ENCODE measurements at regions not wholly inside any gene's neighbourhood (a gene's known extent, or its start where the extent isn't known, plus 50 kb on each side); places are given as distances from the start of the nearest gene placed in this dataset.

DNA sequence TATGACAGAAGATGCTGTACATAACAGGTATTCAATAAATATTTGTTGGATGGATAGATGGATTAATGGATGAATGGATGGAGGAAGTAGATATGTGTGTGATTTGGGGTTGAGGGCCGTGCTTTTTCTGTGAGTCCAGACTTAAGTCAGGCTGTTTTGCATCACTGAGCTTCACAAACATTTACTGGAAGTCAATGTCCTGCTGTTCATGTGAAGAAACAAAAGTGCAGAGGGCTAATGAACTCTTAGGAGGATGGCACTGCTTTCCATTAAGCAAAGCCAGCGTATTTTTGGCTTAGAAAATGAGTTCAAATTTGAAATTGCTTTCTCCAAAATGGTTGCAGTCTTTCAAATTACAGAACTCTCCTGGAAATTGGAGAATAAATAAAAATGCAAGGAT, 260.6 kb upstream of the SASH1 start:
- Histone ChIP-seq H3K4me1 (no peaks in the 10 kb centered on the region), H3K4me3 (no peak overlapping the region), H3K27me3 (peaks cover 0 to under 1% (median 0%) of the 10 kb centered on the region in 7 donors), H3K27ac (no peak overlapping the region), H3K9me3 (no peaks in the 10 kb centered on the region), H3K36me3 (no peaks in the 10 kb centered on the region)
- WGBS, 2 donors = 39 to 42% methylated on average over 2 of the region's 2 CpGs
- ATAC-seq (no peak), DNase-seq (no peak)
- intact Hi-C loops (cut with DNase I) = no loop called here
- TF ChIP-seq, protein P1, sequence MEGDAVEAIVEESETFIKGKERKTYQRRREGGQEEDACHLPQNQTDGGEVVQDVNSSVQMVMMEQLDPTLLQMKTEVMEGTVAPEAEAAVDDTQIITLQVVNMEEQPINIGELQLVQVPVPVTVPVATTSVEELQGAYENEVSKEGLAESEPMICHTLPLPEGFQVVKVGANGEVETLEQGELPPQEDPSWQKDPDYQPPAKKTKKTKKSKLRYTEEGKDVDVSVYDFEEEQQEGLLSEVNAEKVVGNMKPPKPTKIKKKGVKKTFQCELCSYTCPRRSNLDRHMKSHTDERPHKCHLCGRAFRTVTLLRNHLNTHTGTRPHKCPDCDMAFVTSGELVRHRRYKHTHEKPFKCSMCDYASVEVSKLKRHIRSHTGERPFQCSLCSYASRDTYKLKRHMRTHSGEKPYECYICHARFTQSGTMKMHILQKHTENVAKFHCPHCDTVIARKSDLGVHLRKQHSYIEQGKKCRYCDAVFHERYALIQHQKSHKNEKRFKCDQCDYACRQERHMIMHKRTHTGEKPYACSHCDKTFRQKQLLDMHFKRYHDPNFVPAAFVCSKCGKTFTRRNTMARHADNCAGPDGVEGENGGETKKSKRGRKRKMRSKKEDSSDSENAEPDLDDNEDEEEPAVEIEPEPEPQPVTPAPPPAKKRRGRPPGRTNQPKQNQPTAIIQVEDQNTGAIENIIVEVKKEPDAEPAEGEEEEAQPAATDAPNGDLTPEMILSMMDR (IDR thresholded peaks at IDR 0.05) = no peak

DNA sequence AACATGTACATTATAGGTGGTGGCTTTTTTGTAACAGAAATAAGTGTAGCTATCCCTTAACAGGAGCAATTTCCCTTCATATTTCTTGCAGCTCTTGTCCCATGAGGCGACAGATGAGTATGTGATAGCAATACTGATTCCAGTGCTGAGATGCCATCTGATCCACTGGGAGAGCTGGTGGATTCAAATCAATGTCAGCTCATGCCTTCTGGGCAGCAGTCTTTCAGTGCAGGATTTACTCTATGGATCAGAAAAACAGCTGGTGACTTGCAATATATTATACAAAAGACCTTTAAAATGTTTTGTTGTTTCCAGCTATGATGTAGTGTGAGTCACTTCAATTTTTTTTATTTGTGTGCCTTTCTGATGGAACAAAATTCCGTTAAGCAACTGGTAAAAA, 259.9 kb upstream of the SASH1 start:
- TF ChIP-seq, protein P1 (IDR thresholded peaks at IDR 0.05) = no peak
- no peak overlapping the region for H3K27ac ChIP-seq
- no peaks in the 10 kb centered on the region for H3K36me3 ChIP-seq
- no peak for ATAC-seq
- no peaks in the 10 kb centered on the region for H3K9me3 ChIP-seq
- no peak overlapping the region for H3K4me3 ChIP-seq
- H3K4me1 ChIP-seq = no peaks in the 10 kb centered on the region
- H3K27me3 ChIP-seq = no peaks in the 10 kb centered on the region
- no peak for DNase-seq
- 84 to 85% methylated on average over 2 of the region's 2 CpGs for WGBS, 2 donors
- intact Hi-C loops (cut with DNase I) = no loop called here

DNA sequence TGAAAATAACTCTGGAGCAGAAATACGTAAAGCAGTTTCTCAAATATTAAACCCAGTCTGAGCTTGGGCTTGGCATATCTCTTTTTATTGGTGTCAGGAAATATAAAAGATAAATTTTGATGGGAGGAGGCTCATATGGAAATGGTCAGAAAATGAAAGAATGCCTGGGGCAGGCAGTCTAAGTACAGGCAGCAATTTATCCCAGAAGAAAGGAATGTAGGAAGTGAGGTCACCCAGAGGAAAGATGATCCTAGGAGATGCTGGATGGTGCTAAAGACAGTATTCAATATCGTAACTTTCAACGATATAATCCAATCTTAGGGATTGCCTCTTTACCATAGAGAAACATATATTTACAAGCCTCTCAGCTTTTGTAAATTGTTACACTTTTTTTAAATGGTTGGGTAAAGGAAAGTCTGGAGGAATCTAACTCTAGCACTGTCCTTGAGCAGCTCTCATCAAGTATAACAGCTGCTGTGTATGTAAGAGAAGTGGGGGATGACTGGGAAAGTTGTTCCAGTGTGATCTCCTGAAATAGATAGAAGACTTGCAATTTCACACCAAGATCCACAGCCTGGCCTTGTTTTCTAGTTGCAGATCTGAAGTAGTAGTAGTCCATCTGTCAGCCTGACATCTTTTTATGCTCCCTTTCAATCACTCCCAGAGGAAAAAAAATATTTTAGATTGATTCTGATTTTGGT, 256.9 kb upstream of the SASH1 start:
- WGBS, 2 donors = 65 to 70% methylated on average over 3 of the region's 3 CpGs
- TF ChIP-seq, protein P1 (IDR thresholded peaks at IDR 0.05) = no peak

DNA sequence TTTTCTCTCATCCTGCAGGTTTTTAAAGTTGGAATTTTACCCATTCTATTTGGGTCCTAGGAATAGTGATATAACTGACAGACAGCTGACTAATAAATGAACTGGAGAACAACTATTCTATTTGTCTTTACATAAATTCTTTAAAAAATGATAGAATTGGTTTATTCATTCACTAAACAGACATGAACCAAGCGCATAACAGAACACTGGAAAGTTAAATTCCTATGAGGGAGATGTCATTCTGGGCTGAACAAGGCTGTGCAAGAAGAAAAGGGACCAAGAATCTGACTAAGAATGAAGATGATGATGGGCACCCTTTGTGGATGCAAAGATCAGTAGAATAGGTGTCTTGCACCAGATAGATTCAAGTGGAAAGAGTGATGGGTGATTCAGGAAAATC, 256.3 kb upstream of the SASH1 start:
- WGBS, 2 donors = 83 to 93% methylated on average over 1 of the region's 1 CpG
- TF ChIP-seq, protein P1 (IDR thresholded peaks at IDR 0.05) = no peak
- Histone ChIP-seq H3K36me3 (no peaks in the 10 kb centered on the region), H3K27ac (no peak overlapping the region), H3K27me3 (no peaks in the 10 kb centered on the region), H3K9me3 (peaks cover 0 to 20% (median 0%) of the 10 kb centered on the region in 11 donors), H3K4me3 (no peak overlapping the region), H3K4me1 (no peaks in the 10 kb centered on the region)
- intact Hi-C loops (cut with DNase I) = no loop called here
- ATAC-seq (no peak), DNase-seq (no peak)

More for the DNA sequence above, 256.9 kb upstream of the SASH1 start:
- no peaks in the 10 kb centered on the region for H3K36me3 ChIP-seq
- H3K27ac ChIP-seq = no peak overlapping the region
- no peak for DNase-seq
- H3K27me3 ChIP-seq = no peaks in the 10 kb centered on the region
- H3K9me3 ChIP-seq = peaks cover 0 to 14% (median 0%) of the 10 kb centered on the region in 11 donors
- no peaks in the 10 kb centered on the region for H3K4me1 ChIP-seq
- H3K4me3 ChIP-seq = no peak overlapping the region
- no peak for ATAC-seq
- intact Hi-C loops (cut with DNase I) = no loop called here

Measured in heart right ventricle (tissue), 16 donors.